ENCODE measurements at regions not wholly inside any gene's neighbourhood (a gene's known extent, or its start where the extent isn't known, plus 50 kb on each side); places are given as distances from the start of the nearest gene placed in this dataset.

DNA sequence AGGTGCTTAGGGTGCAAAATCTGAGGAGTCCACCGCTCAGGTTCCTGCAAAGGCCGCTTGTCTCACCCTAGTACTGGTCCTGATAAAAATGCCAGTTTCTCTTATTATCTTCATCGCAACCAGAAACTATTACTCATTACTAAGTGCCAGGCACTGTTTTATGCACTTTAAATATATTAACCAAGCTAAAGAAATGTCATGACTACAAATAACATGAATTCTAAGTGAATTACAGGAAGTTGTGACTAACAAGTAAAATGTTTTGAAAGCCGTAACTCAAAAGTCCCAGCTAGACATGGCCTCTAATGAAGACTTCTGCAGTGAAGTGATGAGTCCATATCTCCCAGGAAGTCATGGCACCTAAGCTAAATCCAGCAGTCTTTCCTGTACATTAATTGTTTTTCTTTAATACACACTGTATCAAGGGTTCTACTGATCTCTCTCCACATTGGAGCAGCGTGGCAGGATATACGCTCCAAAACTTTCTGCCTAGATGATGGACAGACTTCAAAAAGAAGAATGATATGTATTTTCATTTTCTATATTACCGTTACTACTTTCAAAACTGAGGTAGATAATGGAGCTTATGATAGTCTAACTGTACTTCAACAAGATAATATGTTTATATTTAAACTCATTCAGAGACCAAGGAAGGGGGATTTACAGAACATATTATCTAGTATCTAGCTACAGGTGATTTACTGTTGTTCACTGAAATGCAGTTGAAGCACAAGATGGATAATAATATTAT is 117.3 kb upstream of the ARID2 start:
- H3K27me3 ChIP-seq (ENCODE audit: insufficient read depth), result no peaks in the 10 kb centered on the region
- no peak for DNase-seq
- H3K4me1 ChIP-seq (ENCODE audit: control insufficient read depth in 1 of 2, insufficient read depth in 2 of 2, low read depth in 1 of 2, low read length in 1 of 2), result peaks cover 2 to 18% of the 10 kb centered on the region in 2 experiments; a peak in 3 of 4 replicates
- no peaks in the 10 kb centered on the region for H3K9me3 ChIP-seq
- H3K9ac ChIP-seq, result no peak overlapping the region
- H3K4me3 ChIP-seq (ENCODE audit: low read depth in 2 of 2, low read length in 1 of 2), result no peak overlapping the region
- H2AFZ ChIP-seq (ENCODE audit: low read depth), result no peak overlapping the region
- ChIA-PET CTCF (no interaction called here), POLR2A (no interaction called here)
- peaks cover 12% of the 10 kb centered on the region for H3F3A ChIP-seq (replicated peaks; ENCODE audit: insufficient read depth)
- H3K36me3 ChIP-seq (replicated peaks in 1 of 2; ENCODE audit: control insufficient read depth in 1 of 2, insufficient read depth in 2 of 2, low read length in 1 of 2), result no peaks in the 10 kb centered on the region
- 74% methylated on average over 7 of the region's 7 CpGs for WGBS (ENCODE audit: low lambda C conversion rate)
- H3K79me2 ChIP-seq (ENCODE audit: insufficient read depth), result no peaks in the 10 kb centered on the region
- H3K27ac ChIP-seq (ENCODE audit: low read depth in 2 of 2, low read length in 1 of 2), result peak overlapping the region in 1 of 2 experiments; percentile 40; a peak in 2 of 4 replicates
- no peaks in the 10 kb centered on the region for H4K20me1 ChIP-seq (ENCODE audit: insufficient read depth)
- no peak overlapping the region for H3K4me2 ChIP-seq
- H3K9me2 ChIP-seq, result no peaks in the 10 kb centered on the region
- no peak for TF ChIP-seq GATA2 (CRISPR knock-in tag; IDR thresholded peaks at IDR 0.05)
- TF ChIP-seq TCF12 (IDR thresholded peaks at IDR 0.05), result peak; percentile 35; the same call in 1 of the 2 replicates
- TF ChIP-seq, protein P1, sequence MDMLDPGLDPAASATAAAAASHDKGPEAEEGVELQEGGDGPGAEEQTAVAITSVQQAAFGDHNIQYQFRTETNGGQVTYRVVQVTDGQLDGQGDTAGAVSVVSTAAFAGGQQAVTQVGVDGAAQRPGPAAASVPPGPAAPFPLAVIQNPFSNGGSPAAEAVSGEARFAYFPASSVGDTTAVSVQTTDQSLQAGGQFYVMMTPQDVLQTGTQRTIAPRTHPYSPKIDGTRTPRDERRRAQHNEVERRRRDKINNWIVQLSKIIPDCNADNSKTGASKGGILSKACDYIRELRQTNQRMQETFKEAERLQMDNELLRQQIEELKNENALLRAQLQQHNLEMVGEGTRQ (IDR thresholded peaks at IDR 0.05; ENCODE audit: borderline replicate concordance, low read depth, low read length), result no peak
- no peak for TF ChIP-seq RCOR1 (IDR thresholded peaks at IDR 0.05; ENCODE audit: low read length)
- TF ChIP-seq NFIC (IDR thresholded peaks at IDR 0.05; ENCODE audit: borderline replicate concordance), result no peak
- TF ChIP-seq, protein P2, sequence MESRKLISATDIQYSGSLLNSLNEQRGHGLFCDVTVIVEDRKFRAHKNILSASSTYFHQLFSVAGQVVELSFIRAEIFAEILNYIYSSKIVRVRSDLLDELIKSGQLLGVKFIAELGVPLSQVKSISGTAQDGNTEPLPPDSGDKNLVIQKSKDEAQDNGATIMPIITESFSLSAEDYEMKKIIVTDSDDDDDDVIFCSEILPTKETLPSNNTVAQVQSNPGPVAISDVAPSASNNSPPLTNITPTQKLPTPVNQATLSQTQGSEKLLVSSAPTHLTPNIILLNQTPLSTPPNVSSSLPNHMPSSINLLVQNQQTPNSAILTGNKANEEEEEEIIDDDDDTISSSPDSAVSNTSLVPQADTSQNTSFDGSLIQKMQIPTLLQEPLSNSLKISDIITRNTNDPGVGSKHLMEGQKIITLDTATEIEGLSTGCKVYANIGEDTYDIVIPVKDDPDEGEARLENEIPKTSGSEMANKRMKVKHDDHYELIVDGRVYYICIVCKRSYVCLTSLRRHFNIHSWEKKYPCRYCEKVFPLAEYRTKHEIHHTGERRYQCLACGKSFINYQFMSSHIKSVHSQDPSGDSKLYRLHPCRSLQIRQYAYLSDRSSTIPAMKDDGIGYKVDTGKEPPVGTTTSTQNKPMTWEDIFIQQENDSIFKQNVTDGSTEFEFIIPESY (IDR thresholded peaks at IDR 0.05; ENCODE audit: borderline replicate concordance, low read depth), result no peak
- no peak for TF ChIP-seq REST (IDR thresholded peaks at IDR 0.05; ENCODE audit: low read depth, low read length)
- no peak for TF ChIP-seq MXI1 (IDR thresholded peaks at IDR 0.05; ENCODE audit: low read depth, low read length)
- no peak for TF ChIP-seq FOXJ3 (CRISPR knock-in tag; IDR thresholded peaks at IDR 0.05)
- no peak for TF ChIP-seq EZH2phosphoT487 (IDR thresholded peaks at IDR 0.05; ENCODE audit: borderline replicate concordance, low read depth)
- TF ChIP-seq, protein P3, sequence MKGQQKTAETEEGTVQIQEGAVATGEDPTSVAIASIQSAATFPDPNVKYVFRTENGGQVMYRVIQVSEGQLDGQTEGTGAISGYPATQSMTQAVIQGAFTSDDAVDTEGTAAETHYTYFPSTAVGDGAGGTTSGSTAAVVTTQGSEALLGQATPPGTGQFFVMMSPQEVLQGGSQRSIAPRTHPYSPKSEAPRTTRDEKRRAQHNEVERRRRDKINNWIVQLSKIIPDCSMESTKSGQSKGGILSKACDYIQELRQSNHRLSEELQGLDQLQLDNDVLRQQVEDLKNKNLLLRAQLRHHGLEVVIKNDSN (IDR thresholded peaks at IDR 0.05; ENCODE audit: borderline replicate concordance, low read depth), result no peak
- no peak for TF ChIP-seq SIN3A (IDR thresholded peaks at IDR 0.05; ENCODE audit: borderline replicate concordance, low read depth, low read length)
- no peak for TF ChIP-seq NRF1 (IDR thresholded peaks at IDR 0.05; ENCODE audit: low read depth, low read length)
- no peak for TF ChIP-seq TEAD4 (IDR thresholded peaks at IDR 0.05; ENCODE audit: borderline replicate concordance, insufficient read depth)
- no peak for TF ChIP-seq FOXM1 (IDR thresholded peaks at IDR 0.05; ENCODE audit: low read depth)
- TF ChIP-seq SMC3 (IDR thresholded peaks at IDR 0.05; ENCODE audit: low read depth, low read length), result no peak
- TF ChIP-seq POLR2AphosphoS5 (IDR thresholded peaks at IDR 0.05; ENCODE audit: low read depth, low read length), result no peak
- TF ChIP-seq YY1 (IDR thresholded peaks at IDR 0.05; ENCODE audit: low read depth), result no peak
- no peak for TF ChIP-seq CHD2 (IDR thresholded peaks at IDR 0.05; ENCODE audit: low read length, partially characterized antibody)
- TF ChIP-seq MEF2A (IDR thresholded peaks at IDR 0.05; ENCODE audit: borderline replicate concordance, low read depth), result no peak
- TF ChIP-seq, protein P4, sequence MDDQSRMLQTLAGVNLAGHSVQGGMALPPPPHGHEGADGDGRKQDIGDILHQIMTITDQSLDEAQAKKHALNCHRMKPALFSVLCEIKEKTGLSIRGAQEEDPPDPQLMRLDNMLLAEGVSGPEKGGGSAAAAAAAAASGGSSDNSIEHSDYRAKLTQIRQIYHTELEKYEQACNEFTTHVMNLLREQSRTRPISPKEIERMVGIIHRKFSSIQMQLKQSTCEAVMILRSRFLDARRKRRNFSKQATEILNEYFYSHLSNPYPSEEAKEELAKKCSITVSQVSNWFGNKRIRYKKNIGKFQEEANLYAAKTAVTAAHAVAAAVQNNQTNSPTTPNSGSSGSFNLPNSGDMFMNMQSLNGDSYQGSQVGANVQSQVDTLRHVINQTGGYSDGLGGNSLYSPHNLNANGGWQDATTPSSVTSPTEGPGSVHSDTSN (IDR thresholded peaks at IDR 0.05), result peak; percentile 49
- peak; percentile 39; the same call in 1 of the 2 replicates for TF ChIP-seq FOSL2 (IDR thresholded peaks at IDR 0.05; ENCODE audit: borderline replicate concordance, low read depth)
- 0 out of 2 replicates have a peak, but pooled peaks have one; percentile 14 for TF ChIP-seq JUND (IDR thresholded peaks at IDR 0.05)
- TF ChIP-seq ELF1 (IDR thresholded peaks at IDR 0.05), result no peak
- TF ChIP-seq TAF1 (IDR thresholded peaks at IDR 0.05; ENCODE audit: borderline replicate concordance, low read depth, low read length), result no peak
- no peak for TF ChIP-seq RAD21 (IDR thresholded peaks at IDR 0.05; ENCODE audit: low read length)
- TF ChIP-seq RFX5 (IDR thresholded peaks at IDR 0.05; ENCODE audit: low read length), result no peak

Measured in SK-N-SH (cell line).